Esophagus squamous epithelium (tissue), 4 donors: ENCODE measurements at regions not wholly inside any gene's neighbourhood (a gene's known extent, or its start where the extent isn't known, plus 50 kb on each side); places are given as distances from the start of the nearest gene placed in this dataset.

ENCODE experiments used
- POLR2A ChIP-seq, 4 donors: fragments of 450-650 bp; IDR thresholded peaks; one replicate each; pipeline ENCODE4 v1.6.1; 2017; ENCODE audit warnings: antibody characterized with exemption in 4 of 4, mild to moderate bottlenecking in 4 of 4, moderate library complexity in 3 of 4
- TF ChIP-seq, protein P1 (sequence below), 6 experiments: fragments of 450-650 bp in 4 of 6; fragments of 200-600 bp in 2 of 6; sonication (generic) in 2 of 6; IDR thresholded peaks; one replicate each; pipeline ENCODE4 v1.5.1; 2016 to 2019; ENCODE audit warnings: antibody characterized with exemption in 6 of 6, mild to moderate bottlenecking in 4 of 6, moderate library complexity in 4 of 6

DNA sequence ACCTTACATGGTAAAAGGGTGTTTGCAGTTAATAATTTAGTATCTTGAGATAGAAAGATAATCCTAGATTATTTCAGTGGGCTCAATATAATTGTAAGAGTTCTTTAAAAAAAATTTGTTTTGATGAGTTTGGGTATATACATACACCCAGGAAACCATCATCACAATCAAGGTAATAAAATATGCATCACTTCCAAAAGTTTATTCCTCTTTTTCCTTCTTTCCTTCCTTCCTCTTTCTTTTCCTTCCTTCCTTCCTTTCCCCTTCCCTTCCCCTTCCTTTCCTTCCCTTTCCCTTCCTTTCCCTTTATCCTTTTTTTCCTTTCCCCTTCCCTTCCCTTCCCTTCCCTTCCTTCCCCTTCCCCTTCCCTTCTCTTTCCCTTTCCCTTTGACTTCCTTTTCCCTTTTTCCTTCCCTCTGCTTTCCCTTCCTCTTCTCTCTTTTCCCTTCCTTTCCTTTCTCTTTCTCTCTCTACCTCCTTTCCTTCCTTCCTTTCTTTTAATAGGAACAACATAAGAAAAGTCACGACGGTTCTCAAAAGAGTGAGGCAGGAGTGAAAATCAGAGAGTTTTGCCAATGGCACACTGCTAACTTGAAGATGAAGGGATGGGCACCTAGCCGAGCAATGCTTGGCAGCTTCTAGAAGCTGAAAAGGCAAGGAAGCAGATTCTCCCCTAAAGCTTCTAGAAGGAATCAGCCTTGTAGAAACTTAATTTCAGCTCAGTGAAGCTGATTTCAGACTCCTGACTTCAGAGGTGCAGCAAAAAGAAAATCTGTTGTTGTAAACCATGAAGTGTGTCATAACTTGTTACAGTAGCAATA, 2050.2 kb upstream of the AGA start:
- TF ChIP-seq, protein P1, sequence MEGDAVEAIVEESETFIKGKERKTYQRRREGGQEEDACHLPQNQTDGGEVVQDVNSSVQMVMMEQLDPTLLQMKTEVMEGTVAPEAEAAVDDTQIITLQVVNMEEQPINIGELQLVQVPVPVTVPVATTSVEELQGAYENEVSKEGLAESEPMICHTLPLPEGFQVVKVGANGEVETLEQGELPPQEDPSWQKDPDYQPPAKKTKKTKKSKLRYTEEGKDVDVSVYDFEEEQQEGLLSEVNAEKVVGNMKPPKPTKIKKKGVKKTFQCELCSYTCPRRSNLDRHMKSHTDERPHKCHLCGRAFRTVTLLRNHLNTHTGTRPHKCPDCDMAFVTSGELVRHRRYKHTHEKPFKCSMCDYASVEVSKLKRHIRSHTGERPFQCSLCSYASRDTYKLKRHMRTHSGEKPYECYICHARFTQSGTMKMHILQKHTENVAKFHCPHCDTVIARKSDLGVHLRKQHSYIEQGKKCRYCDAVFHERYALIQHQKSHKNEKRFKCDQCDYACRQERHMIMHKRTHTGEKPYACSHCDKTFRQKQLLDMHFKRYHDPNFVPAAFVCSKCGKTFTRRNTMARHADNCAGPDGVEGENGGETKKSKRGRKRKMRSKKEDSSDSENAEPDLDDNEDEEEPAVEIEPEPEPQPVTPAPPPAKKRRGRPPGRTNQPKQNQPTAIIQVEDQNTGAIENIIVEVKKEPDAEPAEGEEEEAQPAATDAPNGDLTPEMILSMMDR (IDR thresholded peaks at IDR 0.05) = no peak
- TF ChIP-seq POLR2A (IDR thresholded peaks at IDR 0.05) = no peak
